HEK293 (cell line): ENCODE measurements at regions not wholly inside any gene's neighbourhood (a gene's known extent, or its start where the extent isn't known, plus 50 kb on each side); places are given as distances from the start of the nearest gene placed in this dataset.

Source experiments
- CTCF ChIP-seq: fragments of 450-650 bp; formaldehyde crosslinking; IDR thresholded peaks from 2 replicates; pipeline ENCODE4 v1.5.1; 2016; ENCODE audit warnings: missing biosample characterization, missing genetic modification characterization
- REST ChIP-seq: fragments of 450-650 bp; formaldehyde crosslinking; IDR thresholded peaks from 2 replicates; pipeline ENCODE4 v1.5.1; 2016; ENCODE audit warnings: missing biosample characterization, missing genetic modification characterization
- ZBTB7A ChIP-seq: fragments of 450-650 bp; formaldehyde crosslinking; IDR thresholded peaks from 2 replicates; pipeline ENCODE4 v1.5.1; 2016; ENCODE audit warnings: low read depth, missing biosample characterization, missing genetic modification characterization
- ZNF621 ChIP-seq: fragments of 450-650 bp; formaldehyde crosslinking; IDR thresholded peaks from 2 replicates; pipeline ENCODE4 v1.5.1; 2017; ENCODE audit warnings: missing biosample characterization, missing genetic modification characterization
- ZNF645 ChIP-seq: fragments of 450-650 bp; formaldehyde crosslinking; IDR thresholded peaks from 2 replicates; pipeline ENCODE4; 2016; ENCODE audit warnings: missing biosample characterization, missing genetic modification characterization

- no peak for TF ChIP-seq ZNF621 (tag by site-specific recombination)
- no peak for TF ChIP-seq ZBTB7A (tag by site-specific recombination)
- TF ChIP-seq REST: no peak
- no peak for TF ChIP-seq CTCF (tag by site-specific recombination)
- TF ChIP-seq ZNF645 (tag by site-specific recombination): no peak
Measured at GRCh38 chr9:79335987-79336386, 235.8 kb upstream of the TLE4 start.
